GM19324 (cell line): ENCODE measurements at regions not wholly inside any gene's neighbourhood (a gene's known extent, or its start where the extent isn't known, plus 50 kb on each side); places are given as distances from the start of the nearest gene placed in this dataset.
A peak's percentile ranks its signal among the peaks of the same experiment; 100 is the strongest.
"Not testable (repeated sequence)": the region's sequence is repeated elsewhere in the genome, so short reads cannot be mapped to it uniquely, and the experiment has no call there.

Experiments
- ATAC-seq: cut with Tn5 transposase; IDR thresholded peaks from one replicate; pipeline ENCODE4 v1.9.1; 2021; ENCODE audit warnings: mild to moderate bottlenecking, moderate library complexity; ENCODE audit not compliant: unreplicated experiment, low FRiP score

- no peak for ATAC-seq
These were observed 135.3 kb downstream of the ZNF467 start for GRCh38 chr7:149637911-149638565.

- ATAC-seq, result no peak
These were observed 137.6 kb downstream of the ZNF467 start for GRCh38 chr7:149635561-149636329.

- no peak for ATAC-seq
These were observed 136.7 kb upstream of the ZNF746 start for GRCh38 chr7:149633976-149634945.

- not testable (repeated sequence) for ATAC-seq
These were observed 130.9 kb upstream of the ZNF746 start for GRCh38 chr7:149628361-149629149.

- ATAC-seq, result no peak
These were observed 130.3 kb upstream of the ZNF746 start for GRCh38 chr7:149627911-149628310.

GRCh38 chr7:149626972-149627371, 129.4 kb upstream of the ZNF746 start:
- no peak for ATAC-seq

- no peak for ATAC-seq
These were observed 128.4 kb upstream of the ZNF746 start for GRCh38 chr7:149625947-149626392.

GRCh38 chr7:149625340-149625946, 127.8 kb upstream of the ZNF746 start:
- peak; percentile 24 for ATAC-seq

- ATAC-seq, result peak; percentile 98
These were observed 127.1 kb upstream of the ZNF746 start for GRCh38 chr7:149624419-149625339.

- peak; percentile 8 for ATAC-seq
These were observed 126.4 kb upstream of the ZNF746 start for GRCh38 chr7:149624006-149624405.

- not testable (repeated sequence) for ATAC-seq
These were observed 125.8 kb upstream of the ZNF746 start for GRCh38 chr7:149623262-149623997.

GRCh38 chr7:149622444-149623210, 125.0 kb upstream of the ZNF746 start:
- ATAC-seq, result no peak

GRCh38 chr7:149621776-149622175, 124.2 kb upstream of the ZNF746 start:
- ATAC-seq, result no peak

GRCh38 chr7:149620961-149621360, 123.4 kb upstream of the ZNF746 start:
- no peak for ATAC-seq

GRCh38 chr7:149616898-149617297, 119.3 kb upstream of the ZNF746 start:
- no peak for ATAC-seq

GRCh38 chr7:149615690-149616270, 118.2 kb upstream of the ZNF746 start:
- no peak for ATAC-seq
